PC-9 (cell line): ENCODE measurements at regions not wholly inside any gene's neighbourhood (a gene's known extent, or its start where the extent isn't known, plus 50 kb on each side); places are given as distances from the start of the nearest gene placed in this dataset.

Experiments used
- EZH2 ChIP-seq: fragments of 200-600 bp; sonication (generic); IDR thresholded peaks from 2 replicates; pipeline ENCODE4 v1.8.0; 2017; ENCODE audit warnings: antibody characterized with exemption, low read depth
- TF ChIP-seq, protein P1 (sequence below): fragments of 200-600 bp; sonication (generic); conservative IDR thresholded peaks from 2 replicates; pipeline ENCODE4 v1.6.1; 2017; ENCODE audit warnings: mixed run types, antibody characterized with exemption, mild to moderate bottlenecking, moderate library complexity

DNA sequence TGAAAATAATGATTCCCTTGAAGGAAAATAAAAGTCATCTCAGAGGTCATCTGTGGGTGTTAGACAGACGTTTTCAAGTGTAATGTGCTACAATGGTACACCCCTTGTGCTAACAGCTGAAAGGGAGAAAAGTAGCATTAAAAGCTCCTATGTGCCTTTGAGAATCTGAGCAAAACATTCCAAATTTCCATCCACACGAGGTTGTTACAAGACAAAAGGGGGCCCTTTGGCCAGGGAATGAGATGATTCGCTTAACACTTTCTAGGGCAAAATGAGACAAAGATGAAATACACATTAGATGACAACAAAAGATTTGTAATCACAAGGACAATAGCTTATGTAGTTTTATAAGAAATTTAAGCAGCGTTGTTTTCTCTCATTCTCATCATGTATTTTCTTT is 303.6 kb downstream of the LMX1A start:
- TF ChIP-seq EZH2 = no peak
- TF ChIP-seq, protein P1, sequence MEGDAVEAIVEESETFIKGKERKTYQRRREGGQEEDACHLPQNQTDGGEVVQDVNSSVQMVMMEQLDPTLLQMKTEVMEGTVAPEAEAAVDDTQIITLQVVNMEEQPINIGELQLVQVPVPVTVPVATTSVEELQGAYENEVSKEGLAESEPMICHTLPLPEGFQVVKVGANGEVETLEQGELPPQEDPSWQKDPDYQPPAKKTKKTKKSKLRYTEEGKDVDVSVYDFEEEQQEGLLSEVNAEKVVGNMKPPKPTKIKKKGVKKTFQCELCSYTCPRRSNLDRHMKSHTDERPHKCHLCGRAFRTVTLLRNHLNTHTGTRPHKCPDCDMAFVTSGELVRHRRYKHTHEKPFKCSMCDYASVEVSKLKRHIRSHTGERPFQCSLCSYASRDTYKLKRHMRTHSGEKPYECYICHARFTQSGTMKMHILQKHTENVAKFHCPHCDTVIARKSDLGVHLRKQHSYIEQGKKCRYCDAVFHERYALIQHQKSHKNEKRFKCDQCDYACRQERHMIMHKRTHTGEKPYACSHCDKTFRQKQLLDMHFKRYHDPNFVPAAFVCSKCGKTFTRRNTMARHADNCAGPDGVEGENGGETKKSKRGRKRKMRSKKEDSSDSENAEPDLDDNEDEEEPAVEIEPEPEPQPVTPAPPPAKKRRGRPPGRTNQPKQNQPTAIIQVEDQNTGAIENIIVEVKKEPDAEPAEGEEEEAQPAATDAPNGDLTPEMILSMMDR = no peak
